Fibroblast of the aortic adventitia (primary cell): ENCODE measurements at regions not wholly inside any gene's neighbourhood (a gene's known extent, or its start where the extent isn't known, plus 50 kb on each side); places are given as distances from the start of the nearest gene placed in this dataset.

Experiments used
- DNase-seq: peaks from one replicate; pipeline ENCODE4 v3.0.0-alpha.2; 2010; ENCODE audit warnings: low read depth
- H3K4me3 ChIP-seq: 2 replicates; pipeline ENCODE4 v1.5.1; 2011; ENCODE audit warnings: low read depth, mild to moderate bottlenecking, control low read depth, low read length, moderate library complexity
- CTCF ChIP-seq: IDR thresholded peaks from 2 replicates; pipeline ENCODE4 v1.5.1; 2011; ENCODE audit warnings: mild to moderate bottlenecking, low read length, control low read depth, inconsistent platforms; ENCODE audit not compliant: insufficient read depth

GRCh38 chr4:123339507-123340380 lies 56.9 kb upstream of the SPRY1 start:
- no peak for TF ChIP-seq CTCF
- no peak for DNase-seq

GRCh38 chr4:123340381-123340701 lies 56.3 kb upstream of the SPRY1 start:
- peak; percentile 89 for DNase-seq
- no peak for TF ChIP-seq CTCF
- no peak overlapping the region for H3K4me3 ChIP-seq

More at GRCh38 chr4:123339507-123340380, 56.9 kb upstream of the SPRY1 start:
- H3K4me3 ChIP-seq = no peak overlapping the region

- no peak overlapping the region for H3K4me3 ChIP-seq
- TF ChIP-seq CTCF = no peak
- no peak for DNase-seq
Measured at GRCh38 chr4:123342498-123342897, 54.1 kb upstream of the SPRY1 start.

- no peak overlapping the region for H3K4me3 ChIP-seq
- no peak for TF ChIP-seq CTCF
- no peak for DNase-seq
Measured at GRCh38 chr4:123343400-123344041, 53.1 kb upstream of the SPRY1 start.

- DNase-seq = no peak
- no peak overlapping the region for H3K4me3 ChIP-seq
- TF ChIP-seq CTCF = no peak
Measured at GRCh38 chr4:123345137-123345934, 51.3 kb upstream of the SPRY1 start.

- DNase-seq = no peak
- no peak overlapping the region for H3K4me3 ChIP-seq
- no peak for TF ChIP-seq CTCF
Measured at GRCh38 chr4:123345935-123346300, 50.7 kb upstream of the SPRY1 start.
